ENCODE measurements at regions not wholly inside any gene's neighbourhood (a gene's known extent, or its start where the extent isn't known, plus 50 kb on each side); places are given as distances from the start of the nearest gene placed in this dataset.

DNA sequence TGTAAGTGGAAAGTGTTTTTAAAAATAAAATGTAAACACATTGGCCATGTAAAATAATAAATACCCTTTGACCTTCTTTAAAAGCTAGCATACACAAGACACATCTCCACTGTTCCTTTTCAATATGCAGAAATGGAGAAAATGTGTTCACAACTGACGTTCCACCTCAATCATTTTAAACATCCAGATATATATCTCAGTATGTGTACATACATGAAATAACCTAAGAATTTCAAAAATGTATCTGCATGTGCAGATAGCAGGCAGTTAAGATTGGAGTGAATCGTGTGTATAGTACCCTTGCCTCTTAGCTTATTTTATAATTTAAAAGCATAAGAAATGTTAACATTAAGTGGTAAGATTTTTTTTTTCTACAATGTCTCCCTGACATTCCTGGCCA is 406.2 kb upstream of the FLRT2 start:
- no peak overlapping the region for H2BK15ac ChIP-seq (ENCODE audit: low read depth, poor library complexity, severe bottlenecking)
- no peak overlapping the region for H2BK120ac ChIP-seq (ENCODE audit: low read depth, low read length)
- H3K14ac ChIP-seq (ENCODE audit: low read length in 2 of 2): no peak overlapping the region
- no peak overlapping the region for H3K4me3 ChIP-seq (ENCODE audit: insufficient read depth in 1 of 2, low read depth in 1 of 2, low read length in 2 of 2)
- no peaks in the 10 kb centered on the region for H3K36me3 ChIP-seq (ENCODE audit: control insufficient read depth in 1 of 2, insufficient read depth in 2 of 2, low read depth in 1 of 2, low read length in 2 of 2)
- no CpG with 5 or more reads among the region's 2 CpGs for WGBS
- no peak overlapping the region for H3K27ac ChIP-seq (ENCODE audit: low read length, poor library complexity, severe bottlenecking)
- no peaks in the 10 kb centered on the region for H3K27me3 ChIP-seq (ENCODE audit: control insufficient read depth in 1 of 2, insufficient read depth in 1 of 2, low read length in 2 of 2)
- H2AFZ ChIP-seq (ENCODE audit: low read depth, low read length): no peak overlapping the region
- no peak for DNase-seq
- no peak overlapping the region for H4K91ac ChIP-seq (ENCODE audit: low read length)
- no peak overlapping the region for H2BK12ac ChIP-seq (ENCODE audit: low read length in 2 of 2)
- no peak overlapping the region for H2AK5ac ChIP-seq (ENCODE audit: low read length, severe bottlenecking)
- no peaks in the 10 kb centered on the region for H3K4me1 ChIP-seq (ENCODE audit: control insufficient read depth, insufficient read depth, low read depth, low read length)
- H2BK5ac ChIP-seq (ENCODE audit: low read depth, low read length, poor library complexity, severe bottlenecking): no peak overlapping the region
- no peaks in the 10 kb centered on the region for H3K79me1 ChIP-seq (replicated peaks; ENCODE audit: low read length, poor library complexity, severe bottlenecking)
- no peak overlapping the region for H3K4me2 ChIP-seq (ENCODE audit: low read length, poor library complexity, severe bottlenecking)
- H3K9ac ChIP-seq (ENCODE audit: low read length): no peak overlapping the region
- no peaks in the 10 kb centered on the region for H3K9me3 ChIP-seq (ENCODE audit: control insufficient read depth, low read length)
- H4K8ac ChIP-seq (ENCODE audit: low read length): no peak overlapping the region
- H3K23ac ChIP-seq (ENCODE audit: low read length in 2 of 2): no peak overlapping the region
- no peak overlapping the region for H3K18ac ChIP-seq (ENCODE audit: low read depth in 1 of 2, low read length in 2 of 2)
- no peak overlapping the region for H3K4ac ChIP-seq (ENCODE audit: low read depth in 1 of 2, low read length in 2 of 2)

DNA sequence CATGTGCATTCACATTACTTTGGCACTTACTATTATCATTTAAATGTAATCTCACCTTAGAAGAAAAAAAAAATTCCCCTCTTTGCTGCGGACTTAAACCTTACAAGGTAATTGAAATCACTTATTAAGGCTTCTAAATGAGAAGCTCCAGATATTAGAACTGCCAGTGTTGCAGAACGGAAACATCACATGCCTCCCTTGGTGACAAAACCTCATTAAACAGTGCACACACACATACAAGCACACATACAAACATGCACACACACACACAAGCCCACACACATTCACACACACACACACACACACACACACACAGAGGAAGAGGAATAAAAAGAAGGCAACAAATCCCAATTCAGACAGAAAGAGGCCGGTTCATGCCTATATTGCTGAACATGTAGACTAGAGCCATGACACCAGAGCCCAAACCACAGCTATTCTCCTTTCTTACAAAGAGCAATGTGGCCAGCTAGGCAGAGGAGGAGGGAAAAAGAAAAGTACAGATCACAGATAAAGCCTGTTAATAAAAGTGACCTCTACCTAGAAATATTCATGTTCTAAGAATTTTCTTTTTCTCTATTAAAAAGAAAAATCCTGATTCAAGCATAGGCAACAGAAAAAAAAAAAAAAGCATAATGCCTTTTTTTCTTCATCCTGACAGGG is 405.2 kb upstream of the FLRT2 start:
- Histone ChIP-seq H3K18ac (ENCODE audit: low read depth in 1 of 2, low read length in 2 of 2) (no peak overlapping the region), H2BK120ac (ENCODE audit: low read depth, low read length) (no peak overlapping the region), H2BK15ac (ENCODE audit: low read depth, poor library complexity, severe bottlenecking) (no peak overlapping the region), H3K4me1 (ENCODE audit: control insufficient read depth, insufficient read depth, low read depth, low read length) (no peaks in the 10 kb centered on the region), H4K91ac (ENCODE audit: low read length) (no peak overlapping the region), H3K23ac (ENCODE audit: low read length in 2 of 2) (no peak overlapping the region), H3K4ac (ENCODE audit: low read depth in 1 of 2, low read length in 2 of 2) (no peak overlapping the region), H3K9me3 (ENCODE audit: control insufficient read depth, low read length) (no peaks in the 10 kb centered on the region), H2AFZ (ENCODE audit: low read depth, low read length) (no peak overlapping the region), H3K36me3 (ENCODE audit: control insufficient read depth in 1 of 2, insufficient read depth in 2 of 2, low read depth in 1 of 2, low read length in 2 of 2) (no peaks in the 10 kb centered on the region), H3K4me3 (ENCODE audit: insufficient read depth in 1 of 2, low read depth in 1 of 2, low read length in 2 of 2) (no peak overlapping the region), H2AK5ac (ENCODE audit: low read length, severe bottlenecking) (no peak overlapping the region), H3K79me1 (replicated peaks; ENCODE audit: low read length, poor library complexity, severe bottlenecking) (no peaks in the 10 kb centered on the region), H3K27me3 (ENCODE audit: control insufficient read depth in 1 of 2, insufficient read depth in 1 of 2, low read length in 2 of 2) (no peaks in the 10 kb centered on the region), H3K14ac (ENCODE audit: low read length in 2 of 2) (no peak overlapping the region), H3K27ac (ENCODE audit: low read length, poor library complexity, severe bottlenecking) (no peak overlapping the region), H3K9ac (ENCODE audit: low read length) (no peak overlapping the region), H4K8ac (ENCODE audit: low read length) (no peak overlapping the region), H2BK5ac (ENCODE audit: low read depth, low read length, poor library complexity, severe bottlenecking) (no peak overlapping the region), H2BK12ac (ENCODE audit: low read length in 2 of 2) (peak overlapping the region in 1 of 2 experiments; percentile 67), H3K4me2 (ENCODE audit: low read length, poor library complexity, severe bottlenecking) (no peak overlapping the region)
- WGBS: 85% methylated on average over 2 of the region's 3 CpGs
- DNase-seq: peak; percentile 19

DNA sequence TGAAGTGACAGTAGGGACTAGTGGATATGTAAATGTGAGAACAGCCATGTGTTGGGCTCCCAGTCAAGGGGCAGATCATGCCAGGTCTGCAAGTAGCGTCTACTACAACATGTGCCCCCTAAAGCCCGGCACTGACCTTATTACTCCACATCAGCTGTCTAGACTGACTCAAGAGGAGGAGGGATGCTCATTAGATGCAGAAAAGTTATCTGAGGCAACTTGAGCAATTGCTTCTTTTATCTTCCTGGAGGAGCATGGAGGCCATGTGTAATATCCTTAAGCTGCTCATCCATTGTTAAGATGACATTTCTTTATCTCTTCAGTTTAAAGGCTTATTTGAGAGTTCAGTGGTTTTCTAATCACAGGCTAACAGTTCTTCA is 404.7 kb upstream of the FLRT2 start:
- no peak overlapping the region for H3K4me2 ChIP-seq (ENCODE audit: low read length, poor library complexity, severe bottlenecking)
- H2AK5ac ChIP-seq (ENCODE audit: low read length, severe bottlenecking): no peak overlapping the region
- no peaks in the 10 kb centered on the region for H3K27me3 ChIP-seq (ENCODE audit: control insufficient read depth in 1 of 2, insufficient read depth in 1 of 2, low read length in 2 of 2)
- H2BK5ac ChIP-seq (ENCODE audit: low read depth, low read length, poor library complexity, severe bottlenecking): no peak overlapping the region
- no peak overlapping the region for H3K4ac ChIP-seq (ENCODE audit: low read depth in 1 of 2, low read length in 2 of 2)
- no peaks in the 10 kb centered on the region for H3K9me3 ChIP-seq (ENCODE audit: control insufficient read depth, low read length)
- H3K27ac ChIP-seq (ENCODE audit: low read length, poor library complexity, severe bottlenecking): no peak overlapping the region
- no CpG with 5 or more reads among the region's 2 CpGs for WGBS
- H4K91ac ChIP-seq (ENCODE audit: low read length): no peak overlapping the region
- no peak overlapping the region for H3K14ac ChIP-seq (ENCODE audit: low read length in 2 of 2)
- H2AFZ ChIP-seq (ENCODE audit: low read depth, low read length): no peak overlapping the region
- H3K4me3 ChIP-seq (ENCODE audit: insufficient read depth in 1 of 2, low read depth in 1 of 2, low read length in 2 of 2): no peak overlapping the region
- peak; percentile 1 for DNase-seq
- no peak overlapping the region for H3K9ac ChIP-seq (ENCODE audit: low read length)
- H2BK120ac ChIP-seq (ENCODE audit: low read depth, low read length): no peak overlapping the region
- H3K4me1 ChIP-seq (ENCODE audit: control insufficient read depth, insufficient read depth, low read depth, low read length): no peaks in the 10 kb centered on the region
- H3K18ac ChIP-seq (ENCODE audit: low read depth in 1 of 2, low read length in 2 of 2): no peak overlapping the region
- no peaks in the 10 kb centered on the region for H3K36me3 ChIP-seq (ENCODE audit: control insufficient read depth in 1 of 2, insufficient read depth in 2 of 2, low read depth in 1 of 2, low read length in 2 of 2)
- H4K8ac ChIP-seq (ENCODE audit: low read length): no peak overlapping the region
- H2BK15ac ChIP-seq (ENCODE audit: low read depth, poor library complexity, severe bottlenecking): no peak overlapping the region
- no peaks in the 10 kb centered on the region for H3K79me1 ChIP-seq (replicated peaks; ENCODE audit: low read length, poor library complexity, severe bottlenecking)
- no peak overlapping the region for H3K23ac ChIP-seq (ENCODE audit: low read length in 2 of 2)
- no peak overlapping the region for H2BK12ac ChIP-seq (ENCODE audit: low read length in 2 of 2)

DNA sequence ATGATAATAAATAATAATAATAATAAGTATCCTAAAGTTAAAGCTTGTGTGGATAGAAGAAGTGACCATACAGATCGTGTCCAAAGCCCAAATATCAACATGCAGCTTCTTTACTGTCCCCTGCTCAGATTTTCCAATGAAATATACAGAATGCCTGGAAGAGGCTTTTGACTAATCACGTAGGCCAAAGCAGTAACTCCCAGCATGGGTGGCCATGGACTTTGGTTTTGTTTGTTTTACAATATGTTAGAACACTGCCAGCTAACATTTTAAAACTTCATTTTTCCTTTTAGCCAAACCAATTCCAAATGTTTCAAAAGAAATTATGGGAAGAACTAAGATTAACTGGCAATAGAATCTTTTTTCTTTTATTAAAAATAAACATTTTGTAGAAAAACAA is 400.0 kb upstream of the FLRT2 start:
- H3K79me1 ChIP-seq (replicated peaks; ENCODE audit: low read length, poor library complexity, severe bottlenecking): no peaks in the 10 kb centered on the region
- H3K18ac ChIP-seq (ENCODE audit: low read depth in 1 of 2, low read length in 2 of 2): no peak overlapping the region
- H3K9ac ChIP-seq (ENCODE audit: low read length): no peak overlapping the region
- H2BK5ac ChIP-seq (ENCODE audit: low read depth, low read length, poor library complexity, severe bottlenecking): no peak overlapping the region
- no peak overlapping the region for H3K14ac ChIP-seq (ENCODE audit: low read length in 2 of 2)
- peaks cover 17% of the 10 kb centered on the region for H3K9me3 ChIP-seq (ENCODE audit: control insufficient read depth, low read length)
- H3K4ac ChIP-seq (ENCODE audit: low read depth in 1 of 2, low read length in 2 of 2): no peak overlapping the region
- H3K4me2 ChIP-seq (ENCODE audit: low read length, poor library complexity, severe bottlenecking): no peak overlapping the region
- H3K27ac ChIP-seq (ENCODE audit: low read length, poor library complexity, severe bottlenecking): no peak overlapping the region
- H3K27me3 ChIP-seq (ENCODE audit: control insufficient read depth in 1 of 2, insufficient read depth in 1 of 2, low read length in 2 of 2): no peaks in the 10 kb centered on the region
- H3K23ac ChIP-seq (ENCODE audit: low read length in 2 of 2): no peak overlapping the region
- no CpG with 5 or more reads among the region's 2 CpGs for WGBS
- H4K91ac ChIP-seq (ENCODE audit: low read length): no peak overlapping the region
- DNase-seq: no peak
- no peak overlapping the region for H2AFZ ChIP-seq (ENCODE audit: low read depth, low read length)
- H2BK120ac ChIP-seq (ENCODE audit: low read depth, low read length): no peak overlapping the region
- H2BK12ac ChIP-seq (ENCODE audit: low read length in 2 of 2): no peak overlapping the region
- H3K36me3 ChIP-seq (ENCODE audit: control insufficient read depth in 1 of 2, insufficient read depth in 2 of 2, low read depth in 1 of 2, low read length in 2 of 2): no peaks in the 10 kb centered on the region
- no peak overlapping the region for H2BK15ac ChIP-seq (ENCODE audit: low read depth, poor library complexity, severe bottlenecking)
- no peak overlapping the region for H3K4me3 ChIP-seq (ENCODE audit: insufficient read depth in 1 of 2, low read depth in 1 of 2, low read length in 2 of 2)
- no peak overlapping the region for H2AK5ac ChIP-seq (ENCODE audit: low read length, severe bottlenecking)
- H4K8ac ChIP-seq (ENCODE audit: low read length): no peak overlapping the region
- H3K4me1 ChIP-seq (ENCODE audit: control insufficient read depth, insufficient read depth, low read depth, low read length): no peaks in the 10 kb centered on the region
